ENCODE measurements at regions not wholly inside any gene's neighbourhood (a gene's known extent, or its start where the extent isn't known, plus 50 kb on each side); places are given as distances from the start of the nearest gene placed in this dataset.

DNA sequence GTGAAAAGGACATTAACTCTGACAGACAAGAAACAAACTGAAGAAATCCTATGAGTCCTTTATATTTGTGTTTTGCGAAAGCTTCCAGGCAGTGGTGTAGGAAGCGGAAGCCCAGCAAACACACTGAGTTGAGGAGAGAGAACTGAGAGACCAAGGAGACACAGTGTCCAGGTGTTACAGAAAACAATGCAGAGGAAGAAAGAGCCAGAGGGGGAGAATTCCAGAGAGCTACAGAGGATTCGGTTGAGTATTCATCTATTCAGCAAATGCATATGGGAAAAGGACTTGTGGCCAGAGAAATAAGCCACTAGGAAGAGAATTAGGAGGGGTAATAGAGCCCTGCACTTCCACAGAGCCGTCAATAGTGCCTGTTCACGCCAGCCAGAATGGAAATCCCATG lies 183.5 kb downstream of the LIG4 start:
- H4K20me1 ChIP-seq (ENCODE audit: control insufficient read depth, insufficient read depth, insufficient read length), result no peaks in the 10 kb centered on the region
- H2BK20ac ChIP-seq (ENCODE audit: low read depth, low read length, poor library complexity, severe bottlenecking), result no peak overlapping the region
- H3K23ac ChIP-seq (ENCODE audit: insufficient read length, low read depth, low read length), result no peak overlapping the region
- H2AFZ ChIP-seq (ENCODE audit: low read length), result no peak overlapping the region
- no peaks in the 10 kb centered on the region for H3K79me1 ChIP-seq (ENCODE audit: insufficient read depth, low read depth, low read length, poor library complexity, severe bottlenecking)
- no peak overlapping the region for H4K8ac ChIP-seq (replicated peaks; ENCODE audit: insufficient read length, low read depth, low read length)
- H3K4ac ChIP-seq (ENCODE audit: low read depth, low read length), result no peak overlapping the region
- no peak overlapping the region for H3K18ac ChIP-seq (ENCODE audit: insufficient read length, low read depth, low read length)
- Mint-ChIP-seq H3K4me1 (peaks cover 25 to 29% of the 10 kb centered on the region in 2 experiments), H3K4me3 (no peak overlapping the region), H3K27me3 (ENCODE audit: low read depth) (no peaks in the 10 kb centered on the region), H3K36me3 (ENCODE audit: insufficient read depth in 1 of 3, low read depth in 3 of 3) (no peaks in the 10 kb centered on the region), H3K9me3 (no peaks in the 10 kb centered on the region), H3K27ac (peak overlapping the region in 2 of 3 experiments; percentile 7 to 12; a peak in 1 of 7 replicates)
- no peaks in the 10 kb centered on the region for H3K27me3 ChIP-seq (ENCODE audit: insufficient read depth, low read length)
- no peak overlapping the region for H2AK5ac ChIP-seq (ENCODE audit: insufficient read length, low read length)
- no peaks in the 10 kb centered on the region for H3K9me3 ChIP-seq (ENCODE audit: control insufficient read depth, low read depth, low read length)
- DNase-seq, result no peak
- no CpG with 5 or more reads among the region's 5 CpGs for WGBS (ENCODE audit: extremely low coverage, insufficient read length, low lambda C conversion rate)
- H2BK12ac ChIP-seq (ENCODE audit: insufficient read length, low read depth, low read length), result no peak overlapping the region
- H2BK5ac ChIP-seq (ENCODE audit: insufficient read length, low read length), result no peak overlapping the region
- H3K79me2 ChIP-seq (ENCODE audit: insufficient read depth, low read length), result no peaks in the 10 kb centered on the region
- no peak overlapping the region for H3K9ac ChIP-seq (ENCODE audit: extremely low read depth, insufficient read length, low read length)
- H2BK15ac ChIP-seq (ENCODE audit: low read depth, low read length), result no peak overlapping the region
- H3K23me2 ChIP-seq (ENCODE audit: insufficient read length, low read depth, low read length, poor library complexity, severe bottlenecking), result no peaks in the 10 kb centered on the region
- TF ChIP-seq, protein P1, sequence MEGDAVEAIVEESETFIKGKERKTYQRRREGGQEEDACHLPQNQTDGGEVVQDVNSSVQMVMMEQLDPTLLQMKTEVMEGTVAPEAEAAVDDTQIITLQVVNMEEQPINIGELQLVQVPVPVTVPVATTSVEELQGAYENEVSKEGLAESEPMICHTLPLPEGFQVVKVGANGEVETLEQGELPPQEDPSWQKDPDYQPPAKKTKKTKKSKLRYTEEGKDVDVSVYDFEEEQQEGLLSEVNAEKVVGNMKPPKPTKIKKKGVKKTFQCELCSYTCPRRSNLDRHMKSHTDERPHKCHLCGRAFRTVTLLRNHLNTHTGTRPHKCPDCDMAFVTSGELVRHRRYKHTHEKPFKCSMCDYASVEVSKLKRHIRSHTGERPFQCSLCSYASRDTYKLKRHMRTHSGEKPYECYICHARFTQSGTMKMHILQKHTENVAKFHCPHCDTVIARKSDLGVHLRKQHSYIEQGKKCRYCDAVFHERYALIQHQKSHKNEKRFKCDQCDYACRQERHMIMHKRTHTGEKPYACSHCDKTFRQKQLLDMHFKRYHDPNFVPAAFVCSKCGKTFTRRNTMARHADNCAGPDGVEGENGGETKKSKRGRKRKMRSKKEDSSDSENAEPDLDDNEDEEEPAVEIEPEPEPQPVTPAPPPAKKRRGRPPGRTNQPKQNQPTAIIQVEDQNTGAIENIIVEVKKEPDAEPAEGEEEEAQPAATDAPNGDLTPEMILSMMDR (conservative IDR thresholded peaks at IDR 0.05), result no peak
- no peak overlapping the region for H3K56ac ChIP-seq (ENCODE audit: insufficient read length, low read depth, low read length)
- no peak overlapping the region for H3K27ac ChIP-seq (ENCODE audit: insufficient read length, low read depth, low read length)
- H4K5ac ChIP-seq (ENCODE audit: insufficient read length, low read depth, low read length), result no peak overlapping the region
- H3T11ph ChIP-seq (ENCODE audit: low read length), result no peak overlapping the region
- no peak overlapping the region for H3K4me2 ChIP-seq (ENCODE audit: insufficient read depth, insufficient read length, low read length)
- H3K14ac ChIP-seq (ENCODE audit: insufficient read depth, low read length), result no peak overlapping the region
- no peak overlapping the region for H4K91ac ChIP-seq (ENCODE audit: insufficient read length, low read depth, low read length)
- peaks cover 2% of the 10 kb centered on the region; the same call in 1 of the 2 replicates for H3K4me1 ChIP-seq (ENCODE audit: insufficient read depth, low read length)
- no peak overlapping the region for H2BK120ac ChIP-seq (ENCODE audit: low read depth, low read length, poor library complexity, severe bottlenecking)

Data from H9 (cell line).